Caco-2 (cell line): ENCODE measurements at regions not wholly inside any gene's neighbourhood (a gene's known extent, or its start where the extent isn't known, plus 50 kb on each side); places are given as distances from the start of the nearest gene placed in this dataset.

ENCODE experiments used
- BruUV-seq: library from RNA; stranded (reverse); fragments of 400-500 nt; replicated peaks from 2 replicates; lab custom pipeline; 2021; lab: Mats Ljungman, UMichigan
- CTCF ChIA-PET: fragments of 300-600 bp; sonication (Branson Sonifier 250); formaldehyde crosslinking; loops from one replicate; lab custom pipeline; 2022; ENCODE audit warnings: antibody characterized with exemption; lab: Charles Lee
- POLR2A ChIA-PET: fragments of 300-600 bp; sonication (Branson Sonifier 250); formaldehyde crosslinking; loops from one replicate; lab custom pipeline; 2022; ENCODE audit warnings: antibody characterized with exemption; lab: Charles Lee
- DNase-seq, 2 experiments: peaks; one replicate each; pipeline versions ENCODE4 v3.0.0 to v3.0.0-alpha.2; 2020 to 2022
- H3K27me3 ChIP-seq: replicated peaks from 2 replicates; pipeline ENCODE4 v1.6.0; 2011; ENCODE audit warnings: low read length; ENCODE audit not compliant: control insufficient read depth, insufficient read depth
- H3K36me3 ChIP-seq: 2 replicates; pipeline ENCODE4 v1.5.1; 2011; ENCODE audit warnings: low read length; ENCODE audit not compliant: control insufficient read depth, insufficient read depth
- H3K4me1 ChIP-seq: fragments of 250-450 bp; sonication (Bioruptor Pico); 2 replicates; pipeline ENCODE4 v1.5.1; 2020; ENCODE audit warnings: mild to moderate bottlenecking
- H3K4me3 ChIP-seq: 2 replicates; pipeline ENCODE4 v1.5.1; 2011; ENCODE audit warnings: low read depth, mild to moderate bottlenecking, control low read depth, low read length
- H3K9me3 ChIP-seq: fragments of 250-450 bp; sonication (Bioruptor Pico); 2 replicates; pipeline ENCODE4 v1.5.1; 2020; ENCODE audit warnings: mild to moderate bottlenecking, moderate library complexity
- H3K27ac Mint-ChIP-seq: one replicate; pipeline ENCODE4 v1.8.0; 2022; ENCODE audit warnings: mixed read lengths; ENCODE audit not compliant: unreplicated experiment
- H3K27me3 Mint-ChIP-seq: one replicate; pipeline ENCODE4 v1.8.0; 2022; ENCODE audit warnings: mixed read lengths; ENCODE audit not compliant: insufficient read depth, unreplicated experiment
- H3K36me3 Mint-ChIP-seq: one replicate; pipeline ENCODE4 v1.8.0; 2022; ENCODE audit warnings: mild to moderate bottlenecking, mixed read lengths; ENCODE audit not compliant: insufficient read depth, unreplicated experiment
- H3K4me1 Mint-ChIP-seq: one replicate; pipeline ENCODE4 v1.8.0; 2022; ENCODE audit warnings: low read depth, mixed read lengths; ENCODE audit not compliant: unreplicated experiment
- H3K4me3 Mint-ChIP-seq: one replicate; pipeline ENCODE4 v1.8.0; 2022; ENCODE audit warnings: mild to moderate bottlenecking, moderate library complexity, mixed read lengths; ENCODE audit not compliant: unreplicated experiment
- H3K9me3 Mint-ChIP-seq: one replicate; pipeline ENCODE4 v1.8.0; 2022; ENCODE audit warnings: mixed read lengths; ENCODE audit not compliant: unreplicated experiment
- intact Hi-C: fragments of 100-400 bp; cut with micrococcal nuclease; formaldehyde crosslinking; loops from one replicate; pipeline ENCODE4 v1.10.0; 2022; ENCODE audit not compliant: unreplicated experiment
- TF ChIP-seq, protein P1 (sequence below), 2 experiments: fragments of 200-600 bp in 1 of 2; IDR thresholded peaks; 1 replicate in 1 of 2; 2 replicates in 1 of 2; pipeline versions ENCODE4 v1.5.1 to v1.8.0; 2011 to 2022; ENCODE audit warnings: antibody characterized with exemption in 1 of 2, control low read depth in 1 of 2, inconsistent platforms in 1 of 2, low read depth in 1 of 2, low read length in 1 of 2, mild to moderate bottlenecking in 1 of 2, moderate library complexity in 1 of 2; ENCODE audit not compliant: insufficient read depth in 1 of 2, severe bottlenecking in 1 of 2, unreplicated experiment in 1 of 2

DNA sequence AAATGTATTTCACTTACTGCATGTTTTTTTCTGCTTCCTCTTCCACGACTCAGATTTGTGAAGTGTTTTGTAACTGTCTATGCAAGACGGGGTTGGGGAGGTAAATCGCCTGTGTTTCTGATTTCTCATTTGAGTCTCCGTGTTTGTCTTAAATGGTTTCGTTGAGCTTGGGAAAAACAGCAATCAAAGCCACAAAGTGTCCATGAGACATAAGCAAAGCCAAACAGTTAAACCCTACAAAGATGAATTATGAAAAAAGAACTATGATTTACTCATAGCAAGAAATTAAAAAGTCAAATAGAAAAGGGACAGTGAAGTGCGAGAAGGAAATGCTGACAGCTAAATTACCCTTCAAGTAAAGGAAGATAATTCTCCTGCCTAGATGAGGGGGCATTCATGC, 164.3 kb upstream of the TMPO start:
- no peaks in the 10 kb centered on the region for H3K27me3 ChIP-seq
- Mint-ChIP-seq H3K4me3 (no peak overlapping the region), H3K9me3 (no peaks in the 10 kb centered on the region), H3K27ac (no peak overlapping the region), H3K4me1 (no peaks in the 10 kb centered on the region), H3K27me3 (no peaks in the 10 kb centered on the region), H3K36me3 (no peaks in the 10 kb centered on the region)
- H3K4me3 ChIP-seq = no peak overlapping the region
- CTCF ChIA-PET = no interaction called here
- no peak for DNase-seq
- no peaks in the 10 kb centered on the region for H3K9me3 ChIP-seq
- intact Hi-C loops = no loop called here
- TF ChIP-seq, protein P1, sequence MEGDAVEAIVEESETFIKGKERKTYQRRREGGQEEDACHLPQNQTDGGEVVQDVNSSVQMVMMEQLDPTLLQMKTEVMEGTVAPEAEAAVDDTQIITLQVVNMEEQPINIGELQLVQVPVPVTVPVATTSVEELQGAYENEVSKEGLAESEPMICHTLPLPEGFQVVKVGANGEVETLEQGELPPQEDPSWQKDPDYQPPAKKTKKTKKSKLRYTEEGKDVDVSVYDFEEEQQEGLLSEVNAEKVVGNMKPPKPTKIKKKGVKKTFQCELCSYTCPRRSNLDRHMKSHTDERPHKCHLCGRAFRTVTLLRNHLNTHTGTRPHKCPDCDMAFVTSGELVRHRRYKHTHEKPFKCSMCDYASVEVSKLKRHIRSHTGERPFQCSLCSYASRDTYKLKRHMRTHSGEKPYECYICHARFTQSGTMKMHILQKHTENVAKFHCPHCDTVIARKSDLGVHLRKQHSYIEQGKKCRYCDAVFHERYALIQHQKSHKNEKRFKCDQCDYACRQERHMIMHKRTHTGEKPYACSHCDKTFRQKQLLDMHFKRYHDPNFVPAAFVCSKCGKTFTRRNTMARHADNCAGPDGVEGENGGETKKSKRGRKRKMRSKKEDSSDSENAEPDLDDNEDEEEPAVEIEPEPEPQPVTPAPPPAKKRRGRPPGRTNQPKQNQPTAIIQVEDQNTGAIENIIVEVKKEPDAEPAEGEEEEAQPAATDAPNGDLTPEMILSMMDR (IDR thresholded peaks at IDR 0.05; ENCODE audit: insufficient read depth in 1 of 2, low read depth in 1 of 2, low read length in 1 of 2, severe bottlenecking in 1 of 2, unreplicated experiment in 1 of 2) = no peak
- POLR2A ChIA-PET = interaction anchor here (0.6 kb wide), 1 partner anchor 130 kb away, joined by 4 read pairs; no protein-coding TSS in a partner anchor
- no TSS peak for BruUV-seq
- H3K4me1 ChIP-seq = peaks cover 5% of the 10 kb centered on the region; the same call in 1 of the 2 replicates
- no peaks in the 10 kb centered on the region for H3K36me3 ChIP-seq

DNA sequence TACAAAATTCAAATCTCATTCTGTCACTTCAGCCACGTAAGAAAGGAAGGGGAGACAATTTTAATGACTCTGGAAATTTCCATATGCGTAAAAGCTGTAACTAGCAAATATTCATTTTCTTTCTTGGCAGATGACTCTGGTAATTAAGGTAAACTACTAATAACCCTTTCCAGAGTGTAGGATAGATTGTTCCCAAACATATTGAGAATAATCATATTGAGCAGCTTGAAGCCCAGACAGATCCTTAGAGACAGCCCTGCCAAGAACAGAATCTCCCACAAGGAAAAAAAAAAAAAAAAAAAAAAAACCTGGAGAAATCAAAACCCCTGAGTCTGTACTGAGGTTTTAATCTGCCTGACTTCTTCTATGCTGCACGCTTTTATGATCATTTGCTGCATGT, 163.6 kb upstream of the TMPO start:
- CTCF ChIA-PET = no interaction called here
- POLR2A ChIA-PET = interaction anchor here (0.6 kb wide), 1 partner anchor 130 kb away, joined by 4 read pairs; no protein-coding TSS in a partner anchor

DNA sequence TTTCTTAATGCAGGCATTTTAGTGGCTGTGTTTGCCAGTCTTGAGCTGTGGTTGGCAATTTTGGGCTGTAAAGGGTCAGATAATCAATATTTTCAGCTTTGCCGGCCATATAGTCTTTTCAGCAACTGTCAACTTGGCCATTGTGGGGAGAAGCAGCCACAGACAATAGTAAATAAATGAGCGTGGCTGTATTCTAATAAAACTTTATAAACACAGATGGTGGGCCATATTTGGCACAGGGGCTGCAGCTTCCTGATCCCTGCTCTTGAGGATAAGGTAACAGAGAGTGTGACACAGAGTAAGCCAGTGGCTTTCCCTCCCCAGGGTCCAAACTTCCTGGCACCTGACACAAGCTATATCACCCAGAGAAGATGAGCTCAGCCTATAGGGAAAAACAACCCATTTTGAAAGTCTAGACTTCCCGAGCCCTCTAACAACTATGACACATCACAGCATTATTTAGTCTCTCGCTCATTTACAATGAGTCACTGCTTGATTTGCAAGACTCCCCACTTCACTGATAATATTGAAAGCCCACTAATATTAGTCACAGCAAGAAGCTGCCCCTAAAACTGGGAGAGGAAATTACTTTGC, 163.1 kb upstream of the TMPO start:
- DNase-seq = no peak
- no peaks in the 10 kb centered on the region for H3K36me3 Mint-ChIP-seq
- H3K9me3 ChIP-seq = no peaks in the 10 kb centered on the region
- no peak overlapping the region for H3K27ac Mint-ChIP-seq
- no peak overlapping the region for H3K4me3 Mint-ChIP-seq
- no TSS peak for BruUV-seq
- intact Hi-C loops = no loop called here
- ChIA-PET POLR2A (no interaction called here), CTCF (no interaction called here)
- no peaks in the 10 kb centered on the region for H3K27me3 Mint-ChIP-seq
- no peak overlapping the region for H3K4me3 ChIP-seq
- no peaks in the 10 kb centered on the region for H3K27me3 ChIP-seq
- TF ChIP-seq, protein P1 (IDR thresholded peaks at IDR 0.05; ENCODE audit: insufficient read depth in 1 of 2, low read depth in 1 of 2, low read length in 1 of 2, severe bottlenecking in 1 of 2, unreplicated experiment in 1 of 2) = no peak
- no peaks in the 10 kb centered on the region for H3K36me3 ChIP-seq
- H3K4me1 Mint-ChIP-seq = no peaks in the 10 kb centered on the region
- H3K9me3 Mint-ChIP-seq = no peaks in the 10 kb centered on the region
- H3K4me1 ChIP-seq = peaks cover 5% of the 10 kb centered on the region; the same call in 1 of the 2 replicates

More for the DNA sequence above, 163.6 kb upstream of the TMPO start:
- H3K27me3 ChIP-seq = no peaks in the 10 kb centered on the region
- H3K9me3 ChIP-seq = no peaks in the 10 kb centered on the region
- TF ChIP-seq, protein P1 (IDR thresholded peaks at IDR 0.05; ENCODE audit: insufficient read depth in 1 of 2, low read depth in 1 of 2, low read length in 1 of 2, severe bottlenecking in 1 of 2, unreplicated experiment in 1 of 2) = no peak
- no peak for DNase-seq
- Mint-ChIP-seq H3K36me3 (no peaks in the 10 kb centered on the region), H3K4me1 (no peaks in the 10 kb centered on the region), H3K4me3 (no peak overlapping the region), H3K9me3 (no peaks in the 10 kb centered on the region), H3K27me3 (no peaks in the 10 kb centered on the region), H3K27ac (no peak overlapping the region)
- H3K36me3 ChIP-seq = no peaks in the 10 kb centered on the region
- H3K4me1 ChIP-seq = peaks cover 5% of the 10 kb centered on the region; the same call in 1 of the 2 replicates
- intact Hi-C loops = no loop called here
- no peak overlapping the region for H3K4me3 ChIP-seq
- no TSS peak for BruUV-seq
